LHCN-M2 (cell line): ENCODE measurements at regions not wholly inside any gene's neighbourhood (a gene's known extent, or its start where the extent isn't known, plus 50 kb on each side); places are given as distances from the start of the nearest gene placed in this dataset.
"Not testable (repeated sequence)": the region's sequence is repeated elsewhere in the genome, so short reads cannot be mapped to it uniquely, and the experiment has no call there.

Source experiments
- DNase-seq: peaks from one replicate; pipeline ENCODE4 v3.0.0-alpha.2; 2012; ENCODE audit warnings: low read depth

DNA sequence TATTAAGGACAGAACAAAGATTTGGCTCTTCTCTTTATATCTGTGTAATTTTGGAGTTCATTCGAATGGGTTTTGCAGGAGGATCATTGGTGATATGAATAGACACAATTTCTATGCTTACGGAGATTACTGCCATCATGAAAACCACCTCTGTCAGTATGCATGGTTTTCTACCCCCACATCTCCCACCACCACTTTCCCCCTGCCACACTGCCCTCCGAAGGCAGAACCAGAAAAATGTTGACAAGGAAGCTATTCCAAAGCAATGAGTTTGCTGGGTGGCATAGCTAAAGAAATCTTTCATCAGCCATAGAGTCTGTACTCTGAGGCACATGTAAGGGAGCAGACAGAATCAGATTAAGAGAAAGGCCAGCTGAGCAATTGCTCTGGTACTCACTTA is 567.3 kb upstream of the ACTRT1 start:
- no peak for DNase-seq

DNA sequence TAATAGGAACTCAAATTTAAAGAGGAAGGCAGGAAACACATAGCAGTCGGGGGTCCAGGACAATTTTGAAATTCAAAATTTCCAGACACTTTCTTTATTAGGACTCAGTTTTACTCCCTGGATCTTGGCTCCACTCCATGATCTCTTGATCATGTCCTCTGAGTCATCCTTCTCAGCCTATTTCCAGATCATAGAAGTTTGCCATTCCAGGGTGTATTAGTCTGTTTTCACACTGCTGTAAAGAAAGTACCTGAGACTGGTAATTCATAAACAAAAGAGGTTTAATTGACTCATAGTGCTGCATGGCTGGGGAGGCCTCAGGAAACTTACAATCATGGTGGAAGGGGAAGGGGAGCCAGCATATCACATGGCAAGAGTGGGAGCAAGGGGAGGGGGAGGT is 564.7 kb upstream of the ACTRT1 start:
- no peak for DNase-seq

- DNase-seq: not testable (repeated sequence)
Observed at GRCh38 chrX:128606817-128607216, 554.6 kb upstream of the ACTRT1 start.

DNA sequence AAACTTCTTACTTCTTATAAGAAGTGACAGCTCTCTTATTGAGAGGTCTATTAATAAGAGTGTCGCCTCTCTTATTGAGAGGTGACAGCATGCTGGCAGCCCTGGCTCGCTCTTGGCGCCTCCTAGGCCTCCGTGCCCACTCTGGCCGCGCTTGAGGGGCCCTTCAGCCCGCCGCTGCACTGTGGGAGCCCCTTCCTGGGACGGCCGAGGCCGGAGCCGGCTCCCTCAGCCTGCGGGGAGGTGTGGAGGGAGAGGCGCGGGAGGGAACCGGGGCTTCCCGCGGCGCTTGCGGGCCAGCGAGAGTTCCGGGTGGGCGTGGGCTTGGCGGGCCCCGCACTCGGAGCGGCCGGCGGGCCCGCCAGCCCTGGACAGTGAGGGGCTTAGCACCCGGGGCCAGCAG is 554.2 kb upstream of the ACTRT1 start:
- DNase-seq: not testable (repeated sequence)

GRCh38 chrX:128601706-128602105 is 549.5 kb upstream of the ACTRT1 start:
- no peak for DNase-seq

- no peak for DNase-seq
Observed at GRCh38 chrX:128599632-128600031, 547.4 kb upstream of the ACTRT1 start.

GRCh38 chrX:128582036-128582435 is 529.8 kb upstream of the ACTRT1 start:
- no peak for DNase-seq

GRCh38 chrX:128581615-128582014 is 529.4 kb upstream of the ACTRT1 start:
- DNase-seq: no peak

- no peak for DNase-seq
Observed at GRCh38 chrX:128543114-128543513, 490.9 kb upstream of the ACTRT1 start.

- no peak for DNase-seq
Observed at GRCh38 chrX:128518508-128518907, 466.3 kb upstream of the ACTRT1 start.

GRCh38 chrX:128517691-128518090 is 465.5 kb upstream of the ACTRT1 start:
- no peak for DNase-seq

- no peak for DNase-seq
Observed at GRCh38 chrX:128504496-128504895, 452.3 kb upstream of the ACTRT1 start.

- DNase-seq: no peak
Observed at GRCh38 chrX:128464116-128464515, 411.9 kb upstream of the ACTRT1 start.

DNA sequence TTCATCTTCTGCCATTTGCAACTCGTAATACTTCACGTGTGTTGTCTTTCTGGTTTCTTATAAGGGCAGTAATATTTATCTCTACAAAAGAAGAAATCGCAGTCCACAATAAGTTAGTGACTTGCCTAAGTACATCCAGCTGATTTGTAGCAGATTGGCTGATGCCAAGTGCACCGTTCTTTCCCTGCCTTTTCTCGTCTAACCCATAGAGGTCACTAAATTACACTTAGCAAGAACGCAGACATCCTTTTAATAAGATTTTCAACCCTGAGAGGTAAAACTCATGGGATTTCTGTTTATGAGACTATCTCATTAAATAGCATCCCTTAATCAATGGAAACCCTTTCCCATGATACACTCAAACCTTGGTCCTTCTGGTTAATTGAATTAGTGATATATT is 408.6 kb upstream of the ACTRT1 start:
- DNase-seq: no peak

DNA sequence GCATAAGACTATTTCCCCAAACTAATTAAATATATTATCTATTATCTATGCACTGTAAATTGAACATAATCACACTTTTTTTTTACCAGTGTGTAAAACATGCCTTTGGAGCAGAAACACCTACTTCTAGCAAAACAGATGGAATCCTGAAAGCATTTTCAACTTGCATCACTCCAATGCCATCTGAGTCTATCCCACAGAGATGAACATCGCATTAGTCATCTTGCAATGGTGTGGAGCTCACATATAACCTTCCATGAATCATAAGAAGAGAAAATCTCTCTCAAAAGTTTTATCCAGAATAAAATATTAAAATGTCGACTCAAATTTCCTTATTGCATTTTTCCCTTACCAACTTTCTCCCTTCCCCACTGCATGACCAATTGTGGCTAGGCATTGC is 406.7 kb upstream of the ACTRT1 start:
- DNase-seq: no peak

- no peak for DNase-seq
Observed at GRCh38 chrX:128457674-128458073, 405.5 kb upstream of the ACTRT1 start.

DNA sequence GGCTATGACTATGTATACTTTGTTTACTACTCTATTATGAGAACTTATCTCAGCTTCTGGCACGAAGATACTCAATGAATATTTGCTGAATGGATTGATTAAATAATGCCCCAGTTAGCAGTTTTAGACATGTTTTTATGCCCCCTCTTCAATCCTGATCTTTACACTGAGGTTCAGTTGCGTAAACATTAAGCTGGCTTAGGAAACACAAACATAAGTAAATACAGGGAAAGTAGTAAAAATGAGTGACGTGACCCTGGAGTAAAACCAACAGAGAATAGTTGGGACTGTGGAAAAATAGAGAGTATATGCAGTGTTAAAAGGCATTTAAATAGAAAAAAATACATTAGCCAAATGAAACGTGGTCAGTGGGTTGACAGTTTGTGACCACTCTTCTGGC is 387.0 kb upstream of the ACTRT1 start:
- no peak for DNase-seq

- DNase-seq: no peak
Observed at GRCh38 chrX:128438082-128438481, 385.9 kb upstream of the ACTRT1 start.

DNA sequence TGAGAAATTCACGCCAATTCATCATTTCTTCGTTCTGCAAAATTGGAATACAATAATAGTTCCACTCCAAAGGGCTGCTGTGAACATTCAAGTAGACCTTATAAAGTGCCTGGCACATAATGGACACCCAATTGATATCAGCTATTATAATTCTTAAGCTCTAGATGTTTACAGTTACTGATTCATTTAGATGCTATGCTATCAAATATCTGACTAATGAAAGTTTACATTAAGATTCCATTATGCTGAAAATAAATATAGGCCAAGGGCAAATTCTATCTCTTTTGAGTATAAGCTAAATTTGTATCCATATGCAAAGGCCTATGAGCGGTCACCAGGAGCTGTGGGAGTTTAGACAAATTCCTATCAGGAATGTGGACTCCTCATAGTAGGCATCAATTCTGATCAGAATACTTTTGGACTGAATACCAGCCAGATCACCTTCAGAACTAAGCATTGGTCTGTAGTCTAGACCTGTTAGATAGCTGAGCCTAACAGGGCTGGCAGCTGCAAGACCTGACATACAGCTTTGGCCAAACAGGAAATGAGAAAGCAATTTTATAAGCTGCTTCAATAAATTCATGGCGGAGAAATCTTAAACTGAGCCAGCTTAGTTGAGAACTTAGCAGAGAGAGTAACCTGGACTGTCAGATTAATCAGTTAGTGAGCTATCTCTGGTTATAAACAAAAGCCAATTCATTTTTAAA is 384.3 kb upstream of the ACTRT1 start:
- DNase-seq: no peak

DNA sequence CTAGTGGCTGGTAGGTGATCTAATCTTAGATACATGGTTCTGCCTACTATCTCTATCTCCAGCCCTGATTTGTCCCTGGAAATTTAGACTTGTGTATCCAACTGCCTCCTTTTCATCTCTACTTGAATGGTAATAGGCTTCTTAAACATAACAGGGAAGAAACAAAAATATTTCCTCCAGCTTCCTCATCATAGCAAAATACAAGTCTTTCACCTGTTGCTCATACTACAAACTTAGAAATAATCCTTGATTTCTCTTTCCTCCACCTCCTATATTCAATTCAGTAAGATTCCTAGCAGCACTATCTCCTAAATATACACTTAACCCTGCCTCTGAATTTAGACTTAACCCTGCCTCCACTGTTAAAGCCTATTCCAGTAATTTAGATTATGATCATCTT is 373.3 kb upstream of the ACTRT1 start:
- no peak for DNase-seq

DNA sequence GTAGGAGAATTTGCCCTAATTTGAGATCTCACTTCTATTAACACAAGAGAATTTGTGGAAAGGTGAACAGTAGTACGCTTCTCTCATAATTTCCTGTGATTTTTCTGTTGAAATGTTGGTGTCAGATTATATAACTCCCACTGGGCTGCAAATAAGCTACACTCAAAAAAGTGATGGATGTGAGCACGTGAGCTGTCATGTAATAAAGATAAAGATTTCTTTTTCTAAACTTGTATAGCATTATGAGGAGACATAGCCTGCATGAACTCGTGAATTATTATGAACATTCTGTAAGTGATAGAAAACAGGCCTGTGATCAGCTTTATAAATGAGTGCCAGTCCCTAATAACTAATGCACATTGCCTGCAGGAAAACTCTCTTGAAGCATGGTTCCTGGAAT is 356.6 kb upstream of the ACTRT1 start:
- no peak for DNase-seq

DNA sequence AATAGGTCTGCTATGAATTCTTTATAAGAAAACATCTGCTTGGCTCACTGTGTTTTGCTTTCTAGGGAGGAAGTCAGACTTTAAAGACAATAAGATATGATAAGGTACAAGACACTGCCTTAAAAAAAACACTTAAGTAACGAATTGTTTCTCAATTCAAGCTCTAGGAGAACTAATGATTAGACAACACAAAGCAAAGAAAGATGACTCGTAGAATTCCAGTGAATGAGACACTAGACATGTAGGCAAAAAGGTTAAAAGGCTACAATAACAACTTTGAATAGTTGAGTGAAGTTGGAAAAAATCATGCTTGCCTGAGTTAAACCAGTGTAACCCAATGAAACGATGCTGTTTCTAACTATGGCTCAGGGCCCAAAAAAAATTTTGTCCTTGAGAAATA is 344.4 kb upstream of the ACTRT1 start:
- no peak for DNase-seq

- DNase-seq: not testable (repeated sequence)
Observed at GRCh38 chrX:128383846-128384245, 331.6 kb upstream of the ACTRT1 start.

DNA sequence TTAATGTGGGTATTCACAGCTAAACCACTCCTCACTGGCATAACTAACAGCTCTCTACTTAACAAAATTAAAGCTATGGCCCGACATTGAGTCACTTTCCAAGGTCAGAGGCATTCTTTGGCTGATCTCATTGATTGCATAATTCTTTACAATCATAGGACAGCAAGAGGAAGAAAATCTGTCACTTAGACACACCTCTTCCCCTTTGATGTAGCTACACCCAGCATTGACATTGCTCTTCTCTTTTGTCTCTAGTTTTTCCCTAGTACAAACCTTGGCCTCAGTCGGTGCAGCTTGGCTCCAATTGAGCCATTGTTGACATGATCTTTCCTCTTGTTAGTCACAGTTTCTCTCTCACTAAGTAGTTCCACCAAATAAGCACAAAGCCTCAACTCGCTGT is 313.3 kb upstream of the ACTRT1 start:
- DNase-seq: no peak
